Retinal pigment epithelial cell (primary cell): ENCODE measurements at regions not wholly inside any gene's neighbourhood (a gene's known extent, or its start where the extent isn't known, plus 50 kb on each side); places are given as distances from the start of the nearest gene placed in this dataset.

Experiments
- DNase-seq: peaks from one replicate; pipeline ENCODE4 v3.0.0-alpha.2; 2010; ENCODE audit warnings: low read depth
- H3K4me3 ChIP-seq: 2 replicates; pipeline ENCODE4 v1.5.1; 2011; ENCODE audit warnings: mild to moderate bottlenecking, low read length, control low read depth, moderate library complexity
- CTCF ChIP-seq: conservative IDR thresholded peaks from 2 replicates; pipeline ENCODE4 v1.5.1; 2011; ENCODE audit warnings: low read depth, low read length, control low read depth, inconsistent platforms

GRCh38 chr6:15131651-15132061 lies 114.2 kb upstream of the JARID2 start:
- DNase-seq: no peak
- no peak overlapping the region for H3K4me3 ChIP-seq
- TF ChIP-seq CTCF: no peak

GRCh38 chr6:15132167-15132566 lies 113.7 kb upstream of the JARID2 start:
- H3K4me3 ChIP-seq: no peak overlapping the region
- no peak for TF ChIP-seq CTCF
- DNase-seq: no peak

GRCh38 chr6:15132854-15133670 lies 112.8 kb upstream of the JARID2 start:
- TF ChIP-seq CTCF: no peak
- no peak for DNase-seq

GRCh38 chr6:15137086-15137485 lies 108.8 kb upstream of the JARID2 start:
- TF ChIP-seq CTCF: no peak
- DNase-seq: no peak
- H3K4me3 ChIP-seq: no peak overlapping the region

More at GRCh38 chr6:15132854-15133670, 112.8 kb upstream of the JARID2 start:
- H3K4me3 ChIP-seq: no peak overlapping the region

- no peak overlapping the region for H3K4me3 ChIP-seq
- TF ChIP-seq CTCF: no peak
- DNase-seq: no peak
Measured at GRCh38 chr6:15143086-15143485, 102.8 kb upstream of the JARID2 start.

GRCh38 chr6:15143540-15143939 lies 102.3 kb upstream of the JARID2 start:
- no peak for TF ChIP-seq CTCF

GRCh38 chr6:15145821-15146220 lies 100.0 kb upstream of the JARID2 start:
- H3K4me3 ChIP-seq: no peak overlapping the region
- no peak for DNase-seq
- TF ChIP-seq CTCF: no peak

More at GRCh38 chr6:15143540-15143939, 102.3 kb upstream of the JARID2 start:
- DNase-seq: no peak
- H3K4me3 ChIP-seq: no peak overlapping the region
